HFF-Myc (cell line): ENCODE measurements at regions not wholly inside any gene's neighbourhood (a gene's known extent, or its start where the extent isn't known, plus 50 kb on each side); places are given as distances from the start of the nearest gene placed in this dataset.
A peak's percentile ranks its signal among the peaks of the same experiment; 100 is the strongest.

Experiments
- DNase-seq: peaks from one replicate; pipeline ENCODE4 v3.0.0-alpha.2; 2011; ENCODE audit warnings: low read depth; ENCODE audit errors: extremely low read depth
- H3K4me3 ChIP-seq: replicated peaks from 2 replicates; pipeline ENCODE4 v1.5.1; 2011; ENCODE audit warnings: low read depth, mild to moderate bottlenecking, control low read depth, low read length
- TF ChIP-seq, protein P1 (sequence below): IDR thresholded peaks from 2 replicates; pipeline ENCODE4 v1.5.1; 2012; ENCODE audit warnings: mild to moderate bottlenecking, low read depth, low read length, control low read depth; ENCODE audit errors: missing control alignments

DNA sequence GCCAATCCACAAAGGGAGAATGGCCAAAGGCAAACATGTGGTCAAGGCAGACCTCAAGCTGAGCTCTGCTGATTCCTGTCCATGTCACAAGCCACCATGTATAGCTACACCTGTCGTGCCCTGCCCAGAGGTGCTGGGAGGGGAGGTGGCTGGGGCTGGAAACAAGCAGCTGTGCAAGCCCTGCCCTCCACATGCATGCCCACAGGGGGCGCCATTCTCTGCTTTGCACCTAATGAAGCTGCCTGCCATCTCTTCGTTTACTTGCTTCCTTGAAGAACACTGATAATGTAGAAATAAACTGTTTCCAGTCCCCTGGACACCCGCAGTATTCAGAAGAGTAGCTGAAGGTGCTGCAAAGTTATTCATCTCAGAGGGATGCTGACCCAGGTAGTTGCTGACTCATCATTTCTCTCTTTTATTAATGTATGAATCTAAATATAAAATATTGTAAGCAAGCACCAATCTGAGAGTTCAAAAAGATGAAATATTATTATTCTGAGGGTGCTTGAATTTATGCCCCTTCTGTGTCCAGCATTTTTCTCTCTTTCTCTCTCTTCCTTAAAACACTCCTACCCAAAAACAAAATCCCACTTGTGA lies 278.6 kb downstream of the ADGRA3 start:
- no peak overlapping the region for H3K4me3 ChIP-seq
- TF ChIP-seq, protein P1, sequence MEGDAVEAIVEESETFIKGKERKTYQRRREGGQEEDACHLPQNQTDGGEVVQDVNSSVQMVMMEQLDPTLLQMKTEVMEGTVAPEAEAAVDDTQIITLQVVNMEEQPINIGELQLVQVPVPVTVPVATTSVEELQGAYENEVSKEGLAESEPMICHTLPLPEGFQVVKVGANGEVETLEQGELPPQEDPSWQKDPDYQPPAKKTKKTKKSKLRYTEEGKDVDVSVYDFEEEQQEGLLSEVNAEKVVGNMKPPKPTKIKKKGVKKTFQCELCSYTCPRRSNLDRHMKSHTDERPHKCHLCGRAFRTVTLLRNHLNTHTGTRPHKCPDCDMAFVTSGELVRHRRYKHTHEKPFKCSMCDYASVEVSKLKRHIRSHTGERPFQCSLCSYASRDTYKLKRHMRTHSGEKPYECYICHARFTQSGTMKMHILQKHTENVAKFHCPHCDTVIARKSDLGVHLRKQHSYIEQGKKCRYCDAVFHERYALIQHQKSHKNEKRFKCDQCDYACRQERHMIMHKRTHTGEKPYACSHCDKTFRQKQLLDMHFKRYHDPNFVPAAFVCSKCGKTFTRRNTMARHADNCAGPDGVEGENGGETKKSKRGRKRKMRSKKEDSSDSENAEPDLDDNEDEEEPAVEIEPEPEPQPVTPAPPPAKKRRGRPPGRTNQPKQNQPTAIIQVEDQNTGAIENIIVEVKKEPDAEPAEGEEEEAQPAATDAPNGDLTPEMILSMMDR = peak; percentile 62
- no peak for DNase-seq

DNA sequence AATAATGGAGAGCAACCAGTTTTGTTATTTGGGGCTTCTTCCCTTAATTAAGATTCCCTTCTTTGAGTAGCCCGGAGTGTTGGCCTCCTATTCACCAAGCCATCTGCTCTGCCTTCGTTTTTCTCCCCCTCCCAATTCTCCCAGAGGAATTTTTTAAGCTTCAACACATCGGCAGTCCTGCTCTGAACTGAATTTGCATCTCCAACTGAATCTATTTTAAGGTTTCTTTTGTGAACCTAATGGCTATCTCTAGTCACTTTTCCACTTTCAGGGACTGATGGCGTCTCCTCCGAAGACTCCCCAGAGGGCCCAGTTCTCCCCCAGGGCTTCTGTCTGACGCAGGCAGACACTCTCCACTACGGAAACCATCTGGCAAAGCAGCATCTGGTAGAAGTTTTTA lies 280.2 kb downstream of the ADGRA3 start:
- H3K4me3 ChIP-seq = no peak overlapping the region
- TF ChIP-seq, protein P1 = no peak
- DNase-seq = no peak

DNA sequence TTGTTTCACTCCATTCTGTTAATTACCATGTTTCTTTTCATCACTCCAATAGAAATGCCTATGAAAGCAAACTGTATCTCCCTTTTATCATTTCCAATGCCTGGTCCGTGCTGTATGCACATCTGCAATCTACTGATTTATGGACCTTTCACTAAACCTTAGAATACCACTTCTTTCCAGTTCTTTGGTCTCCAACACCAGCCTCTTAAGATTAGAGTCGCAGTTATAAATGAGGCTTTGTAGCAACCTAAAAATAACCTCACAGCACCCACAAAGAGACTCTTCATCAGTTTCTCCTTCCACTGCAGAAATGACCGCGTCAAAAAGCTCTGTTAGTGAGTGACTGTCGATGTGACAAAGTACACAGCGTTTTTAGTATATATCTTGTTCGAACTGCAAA lies 282.6 kb downstream of the ADGRA3 start:
- TF ChIP-seq, protein P1 = no peak
- no peak for DNase-seq
- no peak overlapping the region for H3K4me3 ChIP-seq

DNA sequence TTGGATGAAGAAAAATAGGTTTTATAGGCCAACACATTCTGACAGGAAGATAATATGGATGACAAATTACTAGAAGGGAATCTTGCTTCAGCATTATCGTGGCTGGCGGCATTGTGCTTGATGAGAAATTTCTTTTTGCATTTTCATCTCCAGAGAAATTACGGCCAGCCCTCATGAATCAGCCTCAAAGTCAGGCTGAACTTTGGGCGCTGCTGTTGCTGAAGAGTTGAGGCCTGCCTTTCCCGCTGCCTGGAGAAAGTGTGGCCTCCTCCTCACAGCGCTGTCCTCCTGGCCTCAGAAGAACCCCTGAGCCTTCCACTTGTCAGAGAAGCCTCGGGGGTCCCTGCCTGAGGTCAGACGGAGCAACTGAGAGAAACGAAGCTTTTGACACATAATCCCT lies 272.4 kb upstream of the KCNIP4 start:
- TF ChIP-seq, protein P1 = no peak
- DNase-seq = no peak
- no peak overlapping the region for H3K4me3 ChIP-seq

DNA sequence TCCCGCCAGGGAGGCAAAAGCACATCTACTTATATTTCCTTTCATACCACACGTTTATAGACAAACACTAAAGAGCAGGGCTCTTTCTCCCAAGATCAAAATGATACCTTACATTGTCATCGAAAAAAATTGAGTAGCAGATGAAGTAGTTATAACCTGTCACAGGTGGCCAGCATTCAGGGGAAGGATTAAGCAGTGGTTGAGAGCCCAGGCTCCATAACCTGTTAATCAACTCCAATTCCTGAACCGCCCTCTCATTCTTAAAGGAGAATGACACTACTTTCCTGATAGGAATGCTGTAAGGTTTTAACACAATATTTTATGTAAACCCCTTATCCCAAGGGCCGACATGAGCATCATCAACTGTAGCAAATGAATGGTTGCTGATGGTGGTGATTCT lies 268.9 kb upstream of the KCNIP4 start:
- no peak overlapping the region for H3K4me3 ChIP-seq
- no peak for DNase-seq
- TF ChIP-seq, protein P1 = no peak

DNA sequence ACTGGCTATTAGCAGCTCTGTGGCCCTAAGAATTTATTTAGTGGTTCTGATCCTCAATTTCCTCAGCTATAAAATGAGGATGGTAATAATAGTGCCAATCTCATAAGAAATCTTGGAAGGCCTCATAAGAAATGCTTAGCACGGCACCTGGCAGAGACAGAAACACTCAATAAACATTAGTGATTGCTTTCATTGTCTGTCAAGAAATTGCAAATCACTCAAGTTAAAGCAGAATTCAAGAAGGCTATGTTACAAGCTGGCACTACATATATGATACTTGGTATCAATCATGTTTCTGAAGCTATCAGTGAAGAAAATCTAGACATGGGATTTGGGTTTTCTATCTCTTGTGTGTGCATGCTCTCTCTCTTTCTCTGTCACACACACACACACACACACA lies 267.7 kb upstream of the KCNIP4 start:
- DNase-seq = no peak
- H3K4me3 ChIP-seq = no peak overlapping the region
- TF ChIP-seq, protein P1 = no peak

DNA sequence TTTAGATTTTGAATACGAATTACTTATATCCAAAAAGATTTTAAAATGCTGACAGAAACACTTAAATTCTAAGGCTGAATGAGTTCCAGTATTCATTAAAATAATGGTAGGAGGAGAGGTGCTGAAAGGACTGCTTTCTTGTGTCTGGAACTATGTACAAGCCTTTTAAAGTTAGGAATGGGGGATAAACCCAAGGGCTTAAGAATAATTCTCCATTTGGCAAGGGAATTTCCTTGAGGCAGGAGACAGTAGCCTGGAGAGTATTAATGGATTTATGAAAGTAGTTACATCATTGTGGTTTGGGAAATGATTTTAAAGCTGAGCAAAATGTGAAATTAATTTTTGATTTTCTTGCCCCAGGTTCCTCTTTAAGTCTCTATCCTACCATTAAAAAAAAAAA lies 266.5 kb upstream of the KCNIP4 start:
- no peak overlapping the region for H3K4me3 ChIP-seq
- TF ChIP-seq, protein P1 = no peak
- DNase-seq = no peak
